GM12864 (cell line): ENCODE measurements at regions not wholly inside any gene's neighbourhood (a gene's known extent, or its start where the extent isn't known, plus 50 kb on each side); places are given as distances from the start of the nearest gene placed in this dataset.
"Not testable (repeated sequence)": the region's sequence is repeated elsewhere in the genome, so short reads cannot be mapped to it uniquely, and the experiment has no call there.

Experiments
- DNase-seq: peaks from one replicate; pipeline ENCODE4 v3.0.0-alpha.2; 2011; ENCODE audit warnings: low read depth
- H3K4me3 ChIP-seq: 2 replicates; pipeline ENCODE4 v1.5.1; 2011; ENCODE audit warnings: mild to moderate bottlenecking, low read depth, low read length, control low read depth
- TF ChIP-seq, protein P1 (sequence below): IDR thresholded peaks from 2 replicates; pipeline ENCODE4 v1.5.1; 2011; ENCODE audit warnings: low read depth, mild to moderate bottlenecking, moderate library complexity, low read length, control low read depth, inconsistent platforms; ENCODE audit errors: missing control alignments

DNA sequence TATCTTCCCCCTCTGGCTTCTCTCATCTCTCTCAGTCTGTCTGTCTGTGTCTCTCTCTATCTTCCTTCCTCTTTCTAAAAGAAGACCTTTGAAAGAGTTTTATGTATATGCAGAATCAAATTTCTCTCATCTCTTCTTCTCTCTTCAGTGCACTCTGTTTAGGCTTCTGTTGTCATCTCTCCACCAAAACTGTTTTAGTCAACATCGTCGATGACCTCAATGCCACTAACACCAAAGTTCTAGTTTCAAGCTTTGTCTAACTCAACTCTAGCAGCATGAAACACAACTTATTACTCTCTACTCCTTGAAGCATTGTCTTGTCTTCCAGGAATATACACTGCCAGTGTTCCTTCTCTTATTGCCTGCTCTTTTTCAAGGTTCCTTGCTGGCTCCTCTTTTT, 163.9 kb downstream of the POTEC start:
- DNase-seq, H3K4me3 ChIP-seq: not testable (repeated sequence)

DNA sequence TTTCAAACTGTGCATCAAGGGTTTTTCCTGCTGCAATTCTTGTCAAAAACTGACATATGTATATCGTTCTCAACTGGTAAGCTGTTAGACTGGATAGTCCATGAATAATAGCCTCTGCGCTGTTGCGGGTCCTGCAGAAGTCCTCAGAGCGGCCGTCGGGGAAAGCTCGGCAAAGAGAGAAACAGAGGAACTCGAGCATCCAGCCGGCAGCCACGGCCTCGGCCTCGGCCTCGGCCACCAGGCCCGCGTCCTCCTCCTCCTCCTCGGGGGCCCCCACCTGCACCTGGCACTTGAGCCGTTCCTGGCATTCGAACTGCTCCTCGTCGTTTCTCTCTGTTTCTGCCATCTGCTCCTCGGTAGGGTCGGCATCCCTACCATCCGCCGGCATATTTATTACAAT, 165.0 kb downstream of the POTEC start:
- not testable (repeated sequence) for H3K4me3 ChIP-seq, DNase-seq

DNA sequence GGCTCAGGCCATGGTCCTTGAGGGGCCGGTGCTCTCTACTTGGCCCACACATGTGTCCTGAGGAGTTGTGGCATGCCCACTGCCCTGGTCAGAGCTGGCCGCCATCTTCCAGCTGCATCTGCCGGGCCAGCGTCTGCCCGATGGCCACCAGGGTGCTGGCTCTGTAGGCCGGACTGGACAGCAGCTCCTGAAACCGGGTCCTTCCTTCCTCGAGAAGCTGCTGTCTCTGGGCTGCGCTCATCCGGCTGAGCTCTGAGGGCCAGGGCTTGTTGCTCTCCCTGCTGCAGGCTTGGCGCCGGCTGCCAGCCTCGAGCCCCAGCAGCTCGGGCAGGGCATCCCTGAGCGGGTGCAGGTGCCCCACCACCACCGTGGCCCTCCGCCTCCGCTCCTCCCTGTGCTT, 182.1 kb downstream of the POTEC start:
- not testable (repeated sequence) for H3K4me3 ChIP-seq, DNase-seq

DNA sequence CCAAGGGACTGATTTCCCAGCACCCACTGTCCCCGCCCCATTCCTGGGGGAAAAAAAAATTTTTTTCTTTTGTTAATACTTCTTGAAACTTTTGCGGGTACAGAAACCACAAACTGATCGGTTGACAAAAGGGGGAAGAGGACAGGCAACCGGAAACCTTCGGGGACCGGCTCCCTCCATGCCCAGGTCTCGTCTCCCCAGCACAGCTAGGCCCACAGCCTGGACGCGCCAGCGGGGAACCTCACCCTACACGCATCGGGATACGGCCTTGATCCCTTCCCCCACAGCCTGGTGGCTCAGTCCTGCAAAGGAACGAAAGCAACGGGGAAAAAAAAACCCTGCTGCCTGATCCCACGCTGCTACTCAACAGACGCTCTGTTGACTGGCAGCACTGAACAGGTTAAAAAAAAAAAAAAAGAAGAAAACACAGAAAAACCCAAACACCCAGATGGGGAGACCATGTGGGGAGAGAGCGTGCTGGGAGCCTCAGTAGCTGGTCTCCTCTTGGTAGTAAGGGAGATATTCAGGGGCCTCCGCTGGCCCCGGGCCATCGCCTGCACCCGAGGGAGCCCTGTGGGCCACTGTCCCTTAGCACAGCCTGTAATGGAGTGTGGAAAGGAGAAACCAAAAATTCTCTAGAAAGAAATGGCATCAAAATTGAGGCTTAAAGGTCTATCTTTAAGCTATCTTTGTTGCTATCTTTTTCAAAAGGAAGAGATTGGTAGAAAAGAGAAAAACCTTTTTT, 185.7 kb downstream of the POTEC start:
- DNase-seq, result not testable (repeated sequence)

DNA sequence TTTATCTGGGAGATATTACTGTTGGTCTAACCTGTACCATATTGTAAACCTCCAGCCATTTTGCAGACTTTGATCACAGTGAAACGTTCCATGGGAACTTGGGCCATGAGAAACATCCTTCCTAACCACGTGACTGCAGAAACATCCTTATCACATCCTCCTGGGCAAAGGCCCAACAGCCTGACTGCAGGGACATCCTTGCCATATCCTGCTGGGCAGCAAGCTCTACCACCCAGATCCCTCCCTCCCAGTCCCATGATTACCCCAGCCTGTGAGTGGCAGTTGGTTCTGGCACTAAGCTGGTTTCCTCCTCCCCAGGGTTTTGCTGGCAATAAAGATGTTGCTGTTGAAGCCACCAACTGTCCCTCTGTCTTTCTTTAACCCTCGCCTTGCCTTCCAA, 201.2 kb downstream of the POTEC start:
- not testable (repeated sequence) for DNase-seq, H3K4me3 ChIP-seq

More for the DNA sequence above, 185.7 kb downstream of the POTEC start:
- not testable (repeated sequence) for H3K4me3 ChIP-seq

DNA sequence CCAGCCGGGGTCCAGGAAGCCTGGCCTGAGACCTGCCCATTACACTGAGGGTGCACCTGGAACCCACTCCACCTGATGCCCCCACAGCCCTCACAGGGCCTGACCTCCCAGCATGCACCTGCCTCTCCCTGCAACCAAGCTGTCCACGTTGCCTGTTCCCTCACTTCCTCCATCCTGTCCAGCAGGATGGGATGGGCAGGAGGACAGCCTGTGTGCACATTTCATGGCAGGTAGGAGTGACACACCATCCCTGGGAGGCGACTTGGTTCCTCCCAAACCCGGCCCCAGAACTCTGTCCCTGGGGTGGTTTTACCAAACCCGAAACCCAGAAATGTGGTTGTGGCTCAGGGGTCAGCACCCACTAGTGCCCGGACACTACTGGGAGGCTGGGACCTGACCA, 203.8 kb upstream of the ZNF519 start:
- not testable (repeated sequence) for DNase-seq, H3K4me3 ChIP-seq

DNA sequence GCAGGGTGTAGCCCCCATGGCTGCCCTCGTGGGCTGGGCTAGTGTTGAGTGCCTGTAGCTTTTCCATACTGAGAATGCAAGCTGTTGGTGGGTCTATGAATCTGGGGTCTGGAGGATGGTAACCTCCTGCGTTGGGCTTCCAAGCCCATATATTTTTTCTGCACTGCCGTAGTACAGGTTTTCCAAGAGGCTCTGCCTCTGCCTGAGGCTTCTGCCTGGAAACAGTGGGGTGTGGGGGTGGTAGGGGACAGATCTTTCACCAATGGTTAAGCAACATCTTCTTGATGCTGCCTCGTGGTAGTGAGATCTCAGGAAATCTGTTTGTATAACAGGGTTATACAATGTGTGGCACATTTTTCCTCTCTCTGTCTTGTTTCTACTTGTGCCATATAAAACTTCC, 189.0 kb upstream of the ZNF519 start:
- H3K4me3 ChIP-seq, DNase-seq: not testable (repeated sequence)

DNA sequence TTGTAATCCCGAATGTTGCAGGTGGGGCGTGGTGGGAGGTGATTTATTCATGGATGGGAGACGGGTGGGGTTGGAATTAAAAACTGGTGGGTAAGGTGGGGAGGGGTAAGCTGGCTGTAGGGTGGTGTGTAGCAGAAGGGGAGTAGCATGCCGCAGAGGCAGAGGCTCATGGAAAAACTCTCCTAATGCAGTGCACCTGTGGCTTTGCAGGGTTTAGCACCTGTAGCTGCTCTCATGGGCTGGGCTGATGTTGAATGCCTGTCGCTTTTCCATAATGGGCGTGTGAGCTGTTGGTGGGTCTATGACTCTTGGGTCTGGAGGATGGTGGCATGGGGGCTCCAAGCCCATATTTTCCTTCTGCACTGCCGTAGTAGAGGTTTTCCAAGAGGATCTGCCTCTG, 169.0 kb upstream of the ZNF519 start:
- H3K4me3 ChIP-seq, DNase-seq: not testable (repeated sequence)

DNA sequence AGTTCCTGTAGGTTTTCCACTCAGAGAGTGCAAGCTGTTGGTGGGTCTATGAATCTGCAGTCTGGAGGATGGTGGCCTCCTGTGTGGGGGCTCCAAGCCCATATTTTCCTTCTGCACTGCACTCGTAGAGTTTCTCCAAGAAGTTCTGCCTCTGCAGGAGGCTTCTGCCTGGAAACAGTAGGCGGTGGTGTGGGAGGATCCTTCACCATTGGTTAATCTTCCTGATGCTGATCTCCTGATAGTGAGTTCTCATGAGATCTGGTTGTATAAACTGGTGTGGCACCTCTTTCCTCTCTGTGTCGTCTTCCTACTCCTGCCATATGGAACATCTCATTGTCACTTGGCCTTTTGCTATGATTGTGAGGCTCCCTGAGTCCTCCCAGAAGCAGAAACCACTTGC, 162.8 kb upstream of the ZNF519 start:
- DNase-seq, H3K4me3 ChIP-seq: not testable (repeated sequence)

DNA sequence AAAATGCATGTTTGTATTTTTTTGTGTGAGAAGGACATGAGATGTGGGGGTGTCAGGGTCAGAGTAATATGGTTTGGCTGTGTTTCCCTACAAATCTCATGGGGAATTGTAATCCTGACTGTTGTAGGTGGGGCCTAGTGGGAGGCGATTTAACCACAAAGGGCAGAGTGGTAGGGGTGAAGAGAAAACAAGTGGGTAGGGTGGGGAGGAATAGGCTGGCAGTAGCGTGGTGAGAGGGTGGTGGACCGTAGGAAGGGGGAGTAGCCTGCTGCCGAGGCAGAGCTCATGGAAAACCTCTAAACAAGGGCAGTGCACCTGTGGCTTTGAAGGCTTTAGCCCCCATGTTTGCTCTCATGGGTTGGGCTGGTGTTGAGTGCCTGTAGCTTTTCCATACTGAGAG, 152.8 kb upstream of the ZNF519 start:
- no peak overlapping the region for H3K4me3 ChIP-seq
- TF ChIP-seq, protein P1, sequence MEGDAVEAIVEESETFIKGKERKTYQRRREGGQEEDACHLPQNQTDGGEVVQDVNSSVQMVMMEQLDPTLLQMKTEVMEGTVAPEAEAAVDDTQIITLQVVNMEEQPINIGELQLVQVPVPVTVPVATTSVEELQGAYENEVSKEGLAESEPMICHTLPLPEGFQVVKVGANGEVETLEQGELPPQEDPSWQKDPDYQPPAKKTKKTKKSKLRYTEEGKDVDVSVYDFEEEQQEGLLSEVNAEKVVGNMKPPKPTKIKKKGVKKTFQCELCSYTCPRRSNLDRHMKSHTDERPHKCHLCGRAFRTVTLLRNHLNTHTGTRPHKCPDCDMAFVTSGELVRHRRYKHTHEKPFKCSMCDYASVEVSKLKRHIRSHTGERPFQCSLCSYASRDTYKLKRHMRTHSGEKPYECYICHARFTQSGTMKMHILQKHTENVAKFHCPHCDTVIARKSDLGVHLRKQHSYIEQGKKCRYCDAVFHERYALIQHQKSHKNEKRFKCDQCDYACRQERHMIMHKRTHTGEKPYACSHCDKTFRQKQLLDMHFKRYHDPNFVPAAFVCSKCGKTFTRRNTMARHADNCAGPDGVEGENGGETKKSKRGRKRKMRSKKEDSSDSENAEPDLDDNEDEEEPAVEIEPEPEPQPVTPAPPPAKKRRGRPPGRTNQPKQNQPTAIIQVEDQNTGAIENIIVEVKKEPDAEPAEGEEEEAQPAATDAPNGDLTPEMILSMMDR, result no peak
- no peak for DNase-seq

DNA sequence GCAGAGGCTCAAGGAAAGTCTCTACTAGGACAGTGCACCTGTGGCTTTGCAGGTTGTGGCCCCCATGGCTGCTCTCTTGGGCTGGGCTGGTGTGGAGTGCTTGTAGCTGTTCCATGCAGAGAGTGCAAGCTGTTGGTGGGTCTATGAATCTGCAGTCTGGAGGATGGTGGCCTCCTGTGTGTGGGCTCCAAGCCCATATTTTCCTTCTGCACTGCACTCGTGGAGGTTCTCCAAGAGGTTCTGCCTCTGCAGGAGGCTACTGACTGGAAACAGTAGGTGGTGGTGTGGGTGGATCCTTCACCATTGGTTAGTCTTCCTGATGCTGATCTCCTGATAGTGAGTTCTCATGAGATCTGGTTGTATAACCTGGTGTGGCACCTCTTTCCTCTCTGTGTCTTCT, 143.2 kb upstream of the ZNF519 start:
- H3K4me3 ChIP-seq, DNase-seq: not testable (repeated sequence)

DNA sequence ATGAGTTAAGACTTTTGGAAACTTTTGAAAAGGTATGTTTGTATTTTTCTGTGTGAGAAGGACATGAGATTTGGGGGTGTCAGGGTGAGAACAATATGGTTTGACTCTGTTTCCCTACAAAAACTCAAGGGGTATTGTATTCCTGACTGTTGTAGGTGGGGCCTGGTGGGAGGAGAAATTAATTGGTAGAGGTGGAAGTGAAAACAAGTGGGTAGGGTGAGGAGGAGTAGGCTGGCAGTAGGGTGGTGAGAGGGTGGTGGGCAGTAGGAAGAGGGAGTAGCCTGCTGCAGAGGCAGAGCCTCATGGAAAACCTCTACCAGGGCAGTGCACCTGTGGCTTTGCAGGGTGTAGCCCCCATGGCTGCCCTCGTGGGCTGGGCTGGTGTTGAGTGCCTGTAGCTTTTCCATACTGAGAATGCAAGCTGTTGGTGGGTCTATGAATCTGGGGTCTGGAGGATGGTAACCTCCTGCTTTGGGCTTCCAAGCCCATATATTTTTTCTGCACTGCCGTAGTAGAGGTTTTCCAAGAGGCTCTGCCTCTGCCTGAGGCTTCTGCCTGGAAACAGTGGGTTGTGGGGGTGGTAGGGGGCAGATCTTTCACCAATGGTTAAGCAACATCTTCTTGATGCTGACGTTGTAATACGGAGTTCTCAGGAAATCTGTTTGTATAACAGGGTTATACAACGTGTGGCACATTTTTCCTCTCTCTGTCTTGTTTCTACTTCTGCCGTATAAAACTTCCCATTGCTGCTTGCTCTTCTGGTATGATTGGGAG, 133.6 kb upstream of the ZNF519 start:
- DNase-seq, H3K4me3 ChIP-seq: not testable (repeated sequence)

DNA sequence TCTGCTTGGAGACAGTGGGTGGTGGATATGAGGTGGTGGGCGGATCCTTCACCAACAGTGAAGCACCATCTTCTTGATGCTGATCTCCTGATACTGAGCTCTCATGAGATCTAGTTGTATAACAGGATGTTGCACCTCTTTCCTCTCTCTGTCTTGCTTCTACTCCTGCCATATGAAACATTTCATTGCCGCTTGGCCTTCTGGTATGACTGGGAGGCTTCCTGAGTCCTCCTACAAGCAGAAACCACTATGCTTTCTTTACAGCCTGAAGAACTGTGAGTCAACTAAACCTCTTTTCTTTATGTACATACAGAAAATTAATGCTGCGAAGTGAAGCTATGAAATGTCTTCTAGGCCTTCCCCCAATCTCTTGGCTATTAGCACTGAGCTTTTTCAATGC, 130.6 kb upstream of the ZNF519 start:
- DNase-seq, H3K4me3 ChIP-seq: not testable (repeated sequence)

DNA sequence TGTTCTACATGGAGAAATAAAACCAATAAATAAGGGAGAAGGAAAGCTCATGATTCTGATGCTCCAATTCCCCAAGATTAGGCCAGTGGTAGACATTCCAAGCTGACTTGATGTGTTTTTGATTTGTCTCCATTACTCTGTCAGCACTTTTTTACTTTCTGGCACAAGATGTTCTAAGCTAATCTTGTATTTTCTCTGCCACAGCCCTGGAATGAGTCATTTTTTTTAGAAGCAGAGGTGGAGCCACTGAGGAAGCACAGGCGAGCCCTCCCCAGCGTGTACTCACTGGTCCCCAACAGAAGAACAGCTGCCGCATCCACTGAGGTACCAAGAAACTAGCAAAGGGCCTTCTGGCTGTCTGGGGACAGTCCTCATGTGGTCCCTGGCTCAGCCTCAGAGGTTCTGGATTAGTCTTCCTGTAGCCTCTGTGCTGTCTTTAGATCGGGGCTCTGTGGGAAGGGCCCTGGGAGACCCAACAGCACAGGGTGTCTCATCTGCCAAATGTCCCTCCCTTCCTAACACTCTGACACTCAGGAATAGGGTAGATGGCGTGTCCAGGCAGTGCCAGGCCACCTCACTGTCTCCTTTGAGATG, 117.9 kb upstream of the ZNF519 start:
- not testable (repeated sequence) for H3K4me3 ChIP-seq, DNase-seq

DNA sequence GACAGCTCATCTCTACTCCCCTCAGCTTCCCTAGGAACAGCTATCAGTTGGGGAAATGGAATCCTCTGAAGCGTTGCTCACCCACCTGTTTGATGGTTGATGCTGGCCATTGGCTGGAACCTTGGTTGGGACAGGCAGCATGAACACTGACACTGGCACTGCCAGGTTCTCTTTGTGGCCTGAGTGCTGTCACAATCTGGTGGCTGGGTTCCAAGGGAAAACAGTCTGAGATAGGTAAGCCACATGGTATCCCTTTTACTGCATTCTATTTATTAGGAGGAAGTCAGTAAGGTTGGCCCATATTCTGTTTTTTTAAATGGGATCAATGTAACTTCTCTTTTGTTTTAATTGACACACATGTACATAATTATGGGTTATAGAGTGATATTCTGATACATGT, 107.0 kb upstream of the ZNF519 start:
- not testable (repeated sequence) for DNase-seq, H3K4me3 ChIP-seq

DNA sequence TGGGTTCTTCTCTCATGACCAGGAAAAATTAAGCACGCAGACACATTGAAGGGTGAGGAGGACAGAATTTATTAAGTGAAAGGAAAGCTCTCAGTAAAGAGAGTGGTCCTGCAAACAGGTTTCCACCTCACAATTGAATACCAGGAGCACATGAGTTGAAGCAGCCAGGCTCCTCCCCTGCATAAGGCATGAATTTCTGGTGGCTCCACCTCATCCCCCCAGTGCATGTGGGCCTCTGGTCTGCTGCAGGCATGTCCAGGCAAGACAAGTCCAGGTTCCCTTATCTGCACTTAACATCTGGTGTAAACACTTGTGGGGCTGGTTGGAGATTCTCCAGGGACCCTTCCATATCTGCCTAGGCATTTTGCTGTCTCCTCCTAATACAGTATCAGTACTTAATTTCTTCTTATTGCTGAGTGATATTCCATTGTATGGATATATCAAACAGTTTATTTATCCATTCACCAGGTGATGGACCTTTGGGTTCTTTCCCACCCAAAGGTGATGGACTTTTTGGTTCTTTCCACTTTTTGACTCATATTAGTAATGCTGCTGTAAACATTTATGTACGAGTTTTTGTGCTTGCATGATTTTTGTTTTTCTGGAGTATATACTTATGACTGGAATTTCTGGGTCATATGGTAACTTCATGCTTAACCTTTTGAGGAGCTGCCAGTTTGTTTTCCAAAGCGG, 104.3 kb upstream of the ZNF519 start:
- H3K4me3 ChIP-seq, result not testable (repeated sequence)
- peak; percentile 10 for DNase-seq

DNA sequence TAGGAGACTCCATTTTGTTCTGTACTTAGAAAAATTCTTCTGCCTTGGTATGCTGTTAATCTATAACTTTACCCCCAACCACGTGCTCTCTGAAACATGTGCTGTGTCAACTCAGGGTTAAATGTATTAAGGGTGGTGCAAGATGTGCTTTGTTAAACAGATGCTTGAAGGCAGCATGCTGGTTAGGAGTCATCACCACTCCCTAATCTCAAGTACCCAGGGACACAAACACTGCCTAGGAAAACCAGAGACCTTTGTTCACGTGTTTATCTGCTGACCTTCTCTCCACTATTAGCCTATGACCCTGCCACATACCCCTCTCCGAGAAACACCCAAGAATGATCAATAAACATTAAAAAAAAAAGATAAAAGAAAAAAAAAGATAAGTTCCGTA, 93.0 kb upstream of the ZNF519 start:
- not testable (repeated sequence) for DNase-seq, H3K4me3 ChIP-seq
